HG02798 (cell line): ENCODE measurements at regions not wholly inside any gene's neighbourhood (a gene's known extent, or its start where the extent isn't known, plus 50 kb on each side); places are given as distances from the start of the nearest gene placed in this dataset.

Source experiments
- ATAC-seq: cut with Tn5 transposase; IDR thresholded peaks from one replicate; pipeline ENCODE4 v1.9.1; 2021; ENCODE audit warnings: mild to moderate bottlenecking; ENCODE audit not compliant: unreplicated experiment, poor library complexity

GRCh38 chrY:14139521-14139920 lies 83.5 kb downstream of the VCY1B start:
- no peak for ATAC-seq

- ATAC-seq, result no peak
Measured at GRCh38 chrY:14145614-14146013, 89.6 kb downstream of the VCY1B start.

DNA sequence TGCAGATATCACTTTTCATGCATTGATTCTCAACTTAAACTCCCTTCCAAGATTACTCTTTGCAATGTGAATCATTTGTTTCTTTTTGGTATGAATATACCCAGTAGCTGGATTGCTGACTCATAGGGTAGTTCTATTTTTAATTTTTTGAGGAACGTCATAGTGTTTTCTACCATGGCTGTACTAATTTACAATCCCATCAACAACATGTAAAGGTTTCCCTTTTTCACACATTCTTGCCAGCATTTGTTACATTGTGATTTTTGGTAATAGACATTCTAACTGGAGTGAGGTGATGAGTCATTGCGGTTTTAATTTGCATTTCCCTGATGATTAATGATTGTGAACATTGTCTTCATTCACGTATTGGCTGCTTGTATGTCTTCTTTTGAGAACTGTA lies 126.7 kb downstream of the VCY1B start:
- ATAC-seq, result no peak

- ATAC-seq, result no peak
Measured at GRCh38 chrY:14222014-14222413, 166.0 kb downstream of the VCY1B start.

DNA sequence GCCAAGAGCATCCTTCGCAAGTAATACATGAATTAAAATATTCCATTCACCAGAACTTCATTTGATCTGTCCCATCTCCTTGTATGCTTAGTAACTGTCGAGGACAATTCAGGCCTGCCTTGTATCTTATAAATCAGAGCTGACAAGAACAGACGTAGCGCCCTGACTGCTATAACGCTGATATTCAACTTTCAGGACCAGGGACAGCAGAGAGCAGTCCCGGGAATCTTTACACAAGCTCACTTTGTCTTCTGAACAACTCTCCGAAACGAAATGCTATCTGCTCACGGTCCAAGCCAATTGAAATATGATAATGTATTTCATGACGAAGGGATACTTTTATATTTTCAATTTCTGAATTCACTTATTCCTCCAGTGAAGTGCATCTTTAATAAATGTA lies 175.7 kb downstream of the VCY1B start:
- no peak for ATAC-seq

GRCh38 chrY:14235070-14235469 lies 179.0 kb downstream of the VCY1B start:
- ATAC-seq, result peak; percentile 55

DNA sequence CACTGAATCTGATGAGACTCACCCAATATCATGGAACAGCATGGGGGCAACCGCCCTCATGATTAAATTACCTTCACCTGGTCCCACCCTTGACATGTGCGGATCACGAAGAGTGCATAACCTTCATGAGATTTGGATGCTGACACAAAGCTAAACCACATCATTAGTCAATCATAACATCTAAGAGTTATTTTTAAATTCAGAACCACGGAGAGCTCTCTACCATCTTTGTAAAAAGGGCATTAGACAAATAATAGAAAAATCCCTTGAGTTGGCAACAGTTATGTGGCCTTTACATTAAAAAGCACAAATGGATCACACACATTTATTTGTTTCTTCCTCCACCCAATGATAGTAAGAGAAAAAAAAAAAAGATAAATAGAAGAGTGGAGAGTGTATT lies 182.2 kb downstream of the VCY1B start:
- ATAC-seq, result no peak

DNA sequence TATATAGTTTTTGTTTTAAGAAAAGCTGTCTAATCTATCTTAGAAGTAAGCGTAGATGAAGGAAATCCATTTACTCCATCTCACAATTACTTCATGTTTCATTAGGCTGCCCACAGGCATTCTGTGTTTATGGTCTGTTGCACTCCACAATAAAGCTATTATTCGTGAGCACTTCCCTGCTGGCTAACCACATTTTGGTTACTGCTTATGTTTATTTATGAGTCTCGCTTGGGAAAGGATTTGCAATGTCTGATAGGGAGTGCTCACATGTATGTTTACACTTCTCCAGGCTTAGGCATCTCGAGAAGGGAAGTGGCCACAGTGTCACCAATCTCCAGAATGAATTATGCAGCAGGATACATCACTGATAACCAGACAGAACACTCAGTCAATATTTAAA lies 190.9 kb downstream of the VCY1B start:
- ATAC-seq, result no peak

DNA sequence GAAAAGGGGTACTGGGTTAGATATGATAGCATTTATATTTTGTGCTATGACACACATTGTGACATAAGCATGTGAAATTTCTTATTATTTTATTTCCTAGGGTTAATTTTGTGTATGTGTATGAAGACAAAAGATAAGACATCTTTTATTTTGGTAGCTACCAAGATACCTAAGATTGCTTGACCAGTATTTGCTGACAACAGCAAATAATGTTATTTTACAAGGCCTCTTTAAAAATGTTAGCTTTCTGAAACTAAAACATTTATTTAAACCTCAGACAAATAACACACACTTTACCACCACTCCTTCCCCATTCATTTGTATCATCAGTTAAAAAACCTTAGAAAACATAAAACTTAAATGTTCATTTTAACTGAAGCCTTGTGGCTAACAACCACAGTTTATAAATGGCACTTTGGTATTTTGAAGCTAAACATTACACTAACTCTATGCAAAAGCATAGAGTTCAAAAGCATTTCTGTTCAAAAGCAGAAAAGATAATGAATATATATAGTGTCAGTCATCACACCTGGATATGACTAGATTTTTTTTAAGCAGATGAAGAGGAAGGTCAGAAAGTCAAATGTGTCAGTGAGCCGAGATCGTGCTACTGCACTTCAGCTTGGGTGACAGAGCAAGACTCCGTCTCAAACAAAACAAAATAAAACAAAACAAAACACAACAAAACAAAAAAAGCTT lies 193.0 kb downstream of the VCY1B start:
- ATAC-seq, result peak; percentile 82

DNA sequence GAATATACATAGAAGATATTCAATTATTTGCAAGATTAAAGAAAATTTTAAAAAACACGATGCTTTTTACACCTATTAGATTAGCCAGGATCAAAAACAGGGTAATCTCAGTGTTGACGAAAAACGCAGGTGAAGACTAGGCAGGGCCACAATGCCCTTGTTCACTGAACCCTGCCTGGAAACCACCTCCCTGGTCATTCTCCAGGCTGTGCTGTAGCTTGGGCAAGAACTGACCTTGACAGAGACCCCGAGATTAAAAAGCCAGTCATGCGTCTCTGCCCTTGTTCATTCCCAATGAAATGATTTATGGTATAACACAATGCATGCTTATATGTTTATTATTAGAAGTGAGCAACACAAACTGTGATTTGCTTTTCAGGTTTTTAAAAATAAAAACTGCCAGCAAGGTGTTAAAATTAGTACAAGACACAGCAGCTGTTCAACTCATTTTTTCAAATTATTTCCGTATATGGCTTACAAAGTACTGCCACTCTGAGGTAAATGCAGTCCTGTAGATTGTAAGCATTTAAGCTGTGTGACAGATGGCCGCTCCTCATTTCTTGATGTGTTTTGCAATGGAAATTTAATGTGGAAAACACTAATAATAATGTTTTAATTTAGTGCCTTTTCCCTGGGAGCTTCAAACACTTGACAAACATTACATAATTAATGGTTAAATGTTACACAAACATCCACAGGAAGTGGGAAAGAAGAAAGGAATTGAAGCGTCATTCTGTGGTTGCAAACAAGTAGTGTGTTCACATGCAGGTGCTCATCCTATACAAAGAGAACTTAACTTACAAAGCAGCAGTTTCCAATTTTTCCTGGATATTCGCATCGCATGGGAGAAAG lies 200.2 kb downstream of the VCY1B start:
- peak; percentile 66 for ATAC-seq

DNA sequence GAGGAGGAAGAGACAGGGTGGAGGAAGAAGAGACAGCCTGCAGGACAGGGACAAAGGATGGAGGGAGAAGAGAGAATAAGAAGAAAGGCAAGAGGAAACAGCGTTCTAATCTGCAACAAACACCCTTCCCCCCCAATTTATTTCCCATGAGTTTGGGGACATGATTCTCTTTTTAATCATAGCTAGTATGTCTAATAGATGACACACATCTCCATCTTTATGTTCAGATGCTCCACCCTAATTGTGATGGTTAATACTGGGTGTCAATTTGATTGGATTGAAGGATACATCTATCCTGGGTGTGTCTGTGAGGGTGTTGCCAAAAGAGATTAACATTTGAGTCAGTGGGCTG lies 200.8 kb downstream of the VCY1B start:
- ATAC-seq, result peak; percentile 4

DNA sequence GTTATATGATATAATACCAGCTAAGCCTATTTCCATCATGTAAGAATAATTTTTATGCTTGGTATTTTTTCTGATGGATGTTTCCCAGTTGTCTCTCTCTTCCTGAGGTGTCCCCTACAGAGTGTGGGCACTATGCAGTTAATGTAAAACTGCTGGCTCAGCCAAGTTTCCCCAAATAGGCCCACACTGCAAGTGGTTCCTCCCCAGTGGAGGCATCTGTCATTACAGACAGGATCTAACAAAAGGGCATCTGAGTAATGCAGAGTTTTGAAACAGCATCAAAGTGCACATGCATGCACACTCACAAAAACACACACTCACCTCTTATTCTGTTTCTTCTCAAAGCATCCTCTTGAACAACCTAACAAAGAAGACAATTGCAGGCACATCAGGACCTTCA lies 221.0 kb downstream of the VCY1B start:
- no peak for ATAC-seq

- no peak for ATAC-seq
Measured at GRCh38 chrY:14290656-14291375, 233.5 kb upstream of the NLGN4Y start.

DNA sequence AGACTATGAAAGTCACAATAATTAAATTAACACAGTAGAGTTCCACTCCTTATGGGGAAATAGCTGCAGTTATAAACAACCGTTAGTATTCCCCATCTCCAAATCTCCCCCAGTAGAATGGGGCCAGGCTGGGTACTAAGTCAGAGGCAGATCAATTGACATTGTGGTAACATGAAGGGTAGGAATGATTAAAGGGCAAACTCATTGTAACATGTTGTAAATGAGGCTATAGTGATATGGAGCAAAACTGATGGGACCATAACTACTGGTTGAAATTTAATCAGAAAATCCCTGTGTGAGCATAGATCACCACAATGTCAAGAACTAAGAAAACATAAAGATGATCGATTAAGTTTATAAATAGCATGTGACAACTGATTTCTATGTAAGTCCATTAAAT lies 231.9 kb upstream of the NLGN4Y start:
- no peak for ATAC-seq

GRCh38 chrY:14300775-14301174 lies 223.6 kb upstream of the NLGN4Y start:
- ATAC-seq, result peak; percentile 50

DNA sequence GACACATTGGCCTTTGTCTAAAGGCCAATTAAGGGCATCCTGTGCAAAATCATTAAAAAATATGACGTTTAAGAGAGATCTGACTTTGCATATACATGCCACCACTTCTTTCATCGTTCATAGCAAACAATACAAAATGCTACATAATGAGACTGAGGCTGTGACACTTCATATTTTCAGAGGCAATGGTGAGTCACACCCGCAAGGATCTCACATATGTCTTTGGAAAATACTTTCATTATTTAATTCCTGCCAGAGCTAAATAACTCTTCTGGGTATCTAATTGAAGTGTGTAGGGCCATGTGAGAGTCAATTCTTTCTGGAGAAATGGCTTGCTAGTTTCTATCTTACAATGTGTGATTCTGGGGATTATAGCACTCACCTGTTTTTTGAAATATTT lies 222.8 kb upstream of the NLGN4Y start:
- no peak for ATAC-seq

DNA sequence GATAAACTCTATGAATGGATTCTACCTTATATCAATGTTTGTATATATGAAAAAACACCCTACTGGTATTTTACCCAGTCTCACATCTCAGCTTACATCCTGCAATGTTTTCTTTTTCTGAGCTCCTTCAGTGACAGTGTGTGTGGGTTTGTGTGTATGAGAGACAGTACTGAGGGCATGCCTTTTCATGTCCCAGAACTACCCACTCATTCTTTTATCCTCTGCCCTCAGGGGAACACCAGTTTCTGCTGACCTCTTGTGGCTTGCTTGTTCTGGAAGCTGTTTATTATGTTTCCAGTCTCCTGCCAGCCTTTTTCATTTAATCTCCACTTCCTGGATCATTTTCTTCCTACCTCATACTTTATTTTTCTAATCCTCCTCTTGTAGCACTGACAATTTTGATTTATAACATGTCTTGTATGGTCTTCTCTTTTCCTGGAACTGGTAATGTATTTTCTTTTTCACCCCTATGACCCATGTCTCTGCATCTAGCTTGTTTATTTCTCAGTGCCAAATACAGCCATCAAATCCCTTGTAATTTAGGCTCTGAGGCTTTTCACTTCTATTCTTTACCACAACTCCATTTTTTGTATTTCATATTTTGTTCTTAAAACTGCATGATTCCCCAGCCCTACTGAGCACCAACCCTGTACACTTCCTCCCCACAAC lies 195.5 kb upstream of the NLGN4Y start:
- peak; percentile 96 for ATAC-seq

- ATAC-seq, result no peak
Measured at GRCh38 chrY:14330362-14330761, 194.0 kb upstream of the NLGN4Y start.

DNA sequence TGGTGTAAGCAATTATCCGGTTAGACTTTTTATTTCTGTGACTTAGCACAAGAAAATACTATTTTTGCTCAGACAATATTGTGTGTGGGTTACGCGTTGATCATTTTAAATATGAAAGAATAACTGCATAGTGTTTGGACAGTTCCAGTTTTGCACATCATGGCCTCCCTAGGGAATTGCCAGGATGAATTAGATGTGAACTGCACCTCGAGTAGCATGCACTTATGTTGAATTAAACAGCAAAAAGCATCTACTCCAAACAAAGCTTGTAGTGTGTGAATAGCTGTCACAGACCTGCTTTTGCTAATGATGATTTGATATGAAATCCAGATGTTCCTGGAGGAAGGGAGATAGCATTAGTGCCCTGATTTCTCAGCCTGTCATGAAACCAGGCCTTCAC lies 184.8 kb upstream of the NLGN4Y start:
- ATAC-seq, result no peak

DNA sequence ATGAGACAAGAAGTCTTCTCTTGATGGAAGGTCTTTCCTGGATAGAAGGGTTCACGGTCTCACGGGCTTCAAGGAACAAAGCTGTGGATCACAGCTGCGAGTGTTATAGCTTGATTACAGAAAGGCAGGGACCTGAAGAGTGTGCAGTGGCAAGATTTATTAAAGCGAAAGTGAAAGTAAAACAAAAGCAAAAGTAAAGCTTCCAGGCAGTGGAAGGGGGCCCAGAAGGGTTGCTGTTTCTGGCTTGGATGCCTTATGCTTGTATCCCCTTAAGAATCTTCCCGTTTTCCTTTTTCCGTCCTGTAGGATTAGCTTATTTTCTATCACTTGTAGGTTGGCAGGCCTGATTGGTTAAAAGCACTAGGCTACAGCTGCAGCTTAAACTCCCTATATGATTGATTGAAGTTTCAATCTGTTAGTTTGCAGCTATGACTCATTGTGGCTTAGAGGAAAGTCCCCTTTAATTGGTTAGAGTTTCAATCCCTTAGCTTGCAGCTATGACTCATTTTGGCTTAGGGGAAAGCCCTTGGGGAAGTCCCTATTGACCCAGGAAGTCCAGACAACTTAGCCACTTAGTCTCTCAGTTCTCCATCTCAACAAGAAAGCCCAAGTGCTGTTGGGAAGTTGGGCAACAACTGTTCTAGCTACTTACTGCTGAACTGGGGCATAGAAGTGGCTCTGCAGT lies 183.7 kb upstream of the NLGN4Y start:
- ATAC-seq, result peak; percentile 78
